ENCODE measurements at regions not wholly inside any gene's neighbourhood (a gene's known extent, or its start where the extent isn't known, plus 50 kb on each side); places are given as distances from the start of the nearest gene placed in this dataset.

- TF ChIP-seq CTCF (IDR thresholded peaks at IDR 0.05; ENCODE audit: low read depth, low read length), result no peak
- no peak for TF ChIP-seq EZH2phosphoT487 (IDR thresholded peaks at IDR 0.05; ENCODE audit: low read depth)
These were observed 446.3 kb upstream of the RGS18 start for GRCh38 chr1:191711961-191712360.
